22Rv1 (cell line): ENCODE measurements at regions not wholly inside any gene's neighbourhood (a gene's known extent, or its start where the extent isn't known, plus 50 kb on each side); places are given as distances from the start of the nearest gene placed in this dataset.

ENCODE experiments used
- ZFX ChIP-seq: fragments of 450-650 bp; IDR thresholded peaks from 2 replicates; pipeline ENCODE4 v1.6.1; 2017; ENCODE audit warnings: antibody characterized with exemption, borderline replicate concordance
- TF ChIP-seq, protein P1 (sequence below): fragments of 450-650 bp; IDR thresholded peaks from 2 replicates; pipeline ENCODE4 v1.5.1; 2017; ENCODE audit warnings: mild to moderate bottlenecking

DNA sequence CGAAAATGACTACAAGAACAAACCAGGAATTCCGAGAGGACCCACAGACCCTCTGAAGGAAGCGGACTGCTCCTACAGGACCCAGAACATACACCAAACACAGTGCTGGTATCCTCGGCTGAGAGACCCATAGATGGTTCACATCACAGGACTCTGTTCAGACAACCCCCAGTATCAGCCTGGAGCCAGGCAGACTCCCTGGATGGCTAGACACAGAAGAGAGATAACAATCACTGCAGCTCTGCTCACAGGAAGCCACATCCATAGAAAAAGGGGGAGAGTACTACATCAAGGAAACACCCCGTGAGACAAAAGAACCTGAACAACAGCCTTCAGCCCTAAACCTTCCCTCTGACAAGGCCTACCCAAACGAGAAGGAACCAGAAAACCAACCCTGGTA is 434.0 kb upstream of the NR5A2 start:
- TF ChIP-seq, protein P1, sequence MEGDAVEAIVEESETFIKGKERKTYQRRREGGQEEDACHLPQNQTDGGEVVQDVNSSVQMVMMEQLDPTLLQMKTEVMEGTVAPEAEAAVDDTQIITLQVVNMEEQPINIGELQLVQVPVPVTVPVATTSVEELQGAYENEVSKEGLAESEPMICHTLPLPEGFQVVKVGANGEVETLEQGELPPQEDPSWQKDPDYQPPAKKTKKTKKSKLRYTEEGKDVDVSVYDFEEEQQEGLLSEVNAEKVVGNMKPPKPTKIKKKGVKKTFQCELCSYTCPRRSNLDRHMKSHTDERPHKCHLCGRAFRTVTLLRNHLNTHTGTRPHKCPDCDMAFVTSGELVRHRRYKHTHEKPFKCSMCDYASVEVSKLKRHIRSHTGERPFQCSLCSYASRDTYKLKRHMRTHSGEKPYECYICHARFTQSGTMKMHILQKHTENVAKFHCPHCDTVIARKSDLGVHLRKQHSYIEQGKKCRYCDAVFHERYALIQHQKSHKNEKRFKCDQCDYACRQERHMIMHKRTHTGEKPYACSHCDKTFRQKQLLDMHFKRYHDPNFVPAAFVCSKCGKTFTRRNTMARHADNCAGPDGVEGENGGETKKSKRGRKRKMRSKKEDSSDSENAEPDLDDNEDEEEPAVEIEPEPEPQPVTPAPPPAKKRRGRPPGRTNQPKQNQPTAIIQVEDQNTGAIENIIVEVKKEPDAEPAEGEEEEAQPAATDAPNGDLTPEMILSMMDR = no peak
- TF ChIP-seq ZFX = no peak
